ENCODE measurements at regions not wholly inside any gene's neighbourhood (a gene's known extent, or its start where the extent isn't known, plus 50 kb on each side); places are given as distances from the start of the nearest gene placed in this dataset.

DNA sequence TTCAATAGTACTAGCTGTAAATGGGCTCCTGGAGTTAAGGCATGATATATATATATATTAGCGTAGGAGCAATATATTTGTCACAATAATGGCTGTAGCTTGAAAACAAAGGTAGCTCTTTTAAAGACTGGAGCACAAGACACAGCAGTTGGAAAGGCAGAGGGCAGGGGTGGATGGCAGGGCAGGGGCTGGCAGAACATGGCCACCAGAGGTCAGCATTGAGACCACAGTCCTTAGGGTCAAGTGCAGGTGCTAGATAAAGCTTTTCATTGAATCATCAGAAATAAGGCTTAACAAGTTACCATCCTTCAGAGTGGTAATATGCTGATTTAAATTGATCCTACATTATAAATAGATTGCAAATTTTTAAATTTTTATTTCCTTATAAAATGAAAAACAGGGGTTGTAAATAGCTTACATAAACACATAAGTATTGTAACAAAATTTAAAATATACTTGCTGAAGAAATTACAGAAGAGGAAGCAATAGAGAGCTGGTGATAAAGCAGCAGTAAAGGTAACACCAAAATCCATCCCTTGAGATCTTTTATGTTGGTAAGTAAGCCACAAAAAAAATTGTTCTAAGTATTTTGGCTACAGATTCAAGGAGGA is 161.2 kb upstream of the PIEZO2 start:
- no peak overlapping the region for H3K27ac ChIP-seq
- no peak for TF ChIP-seq EP300 (IDR thresholded peaks at IDR 0.05)
- TF ChIP-seq CTCF (IDR thresholded peaks at IDR 0.05) = peak in 1 of 7 experiments; percentile 34
- no peak for TF ChIP-seq POLR2A (IDR thresholded peaks at IDR 0.05)
- intact Hi-C loops (cut with DNase I; ENCODE audit: low total_unique reads) = no loop called here
- H3K4me3 ChIP-seq = no peak overlapping the region
- no peaks in the 10 kb centered on the region for H3K36me3 ChIP-seq
- no peaks in the 10 kb centered on the region for H3K4me1 ChIP-seq
- H3K9me3 ChIP-seq = no peaks in the 10 kb centered on the region
- DNase-seq = peak in 1 of 2 donors; percentile 46
- 78 to 88% (median 84%) methylated on average over 1 of the region's 1 CpG for WGBS, 5 donors
- no peaks in the 10 kb centered on the region for H3K27me3 ChIP-seq

DNA sequence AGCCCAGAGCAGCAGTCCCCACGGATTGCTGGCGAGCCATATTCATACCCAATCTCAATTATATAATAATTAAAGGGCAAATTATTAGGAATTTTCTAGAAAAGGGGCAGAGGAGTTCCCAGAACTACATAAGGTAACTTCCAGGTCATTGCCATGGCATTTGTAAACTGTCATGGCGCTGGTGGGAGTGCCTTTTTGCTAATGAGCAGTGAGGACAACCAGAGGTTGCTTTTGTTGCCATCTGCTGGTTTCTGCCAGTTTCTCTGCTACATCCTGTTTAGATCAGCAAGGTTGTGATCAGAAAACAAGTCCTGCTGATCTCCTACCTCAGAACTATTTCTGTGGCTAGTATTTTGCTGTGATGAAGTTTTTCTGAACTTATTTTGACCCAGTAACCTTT is 159.8 kb upstream of the PIEZO2 start:
- Histone ChIP-seq H3K4me3 (no peak overlapping the region), H3K9me3 (no peaks in the 10 kb centered on the region), H3K4me1 (no peaks in the 10 kb centered on the region), H3K27ac (no peak overlapping the region), H3K36me3 (no peaks in the 10 kb centered on the region), H3K27me3 (no peaks in the 10 kb centered on the region)
- 77 to 90% (median 81%) methylated on average over 3 of the region's 3 CpGs for WGBS, 5 donors
- DNase-seq = no peak
- intact Hi-C loops (cut with DNase I; ENCODE audit: low total_unique reads) = no loop called here
- TF ChIP-seq POLR2AphosphoS5 (IDR thresholded peaks at IDR 0.05) (no peak), CTCF (IDR thresholded peaks at IDR 0.05) (no peak), POLR2A (IDR thresholded peaks at IDR 0.05) (no peak), EP300 (IDR thresholded peaks at IDR 0.05) (no peak)

DNA sequence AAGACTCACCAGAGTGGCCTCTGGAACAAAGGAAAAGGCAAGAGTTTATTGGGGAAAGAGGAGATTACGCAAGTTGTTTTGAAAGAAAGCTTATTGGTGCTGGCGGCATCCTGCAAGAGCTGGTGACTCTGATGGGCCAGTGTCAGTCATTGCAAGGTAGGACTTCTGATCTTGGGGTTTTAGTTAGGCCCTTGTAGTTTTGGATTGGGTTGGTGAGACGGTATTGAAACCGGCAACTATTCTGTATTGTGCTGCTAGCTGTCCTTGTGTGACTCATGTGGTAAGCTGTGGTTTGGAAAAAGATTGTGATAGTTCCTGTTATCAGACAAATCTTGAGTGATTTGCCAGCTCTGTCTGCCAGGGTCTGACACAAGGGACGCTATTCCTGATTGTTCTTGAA is 159.1 kb upstream of the PIEZO2 start:
- Histone ChIP-seq H3K4me3 (no peak overlapping the region), H3K36me3 (no peaks in the 10 kb centered on the region), H3K4me1 (no peaks in the 10 kb centered on the region), H3K27ac (no peak overlapping the region), H3K9me3 (no peaks in the 10 kb centered on the region), H3K27me3 (no peaks in the 10 kb centered on the region)
- TF ChIP-seq POLR2A (IDR thresholded peaks at IDR 0.05) (no peak), CTCF (IDR thresholded peaks at IDR 0.05) (no peak), POLR2AphosphoS5 (IDR thresholded peaks at IDR 0.05) (no peak), EP300 (IDR thresholded peaks at IDR 0.05) (no peak)
- WGBS, 5 donors = 73 to 89% (median 76%) methylated on average over 5 of the region's 5 CpGs
- intact Hi-C loops (cut with DNase I; ENCODE audit: low total_unique reads) = no loop called here
- DNase-seq = no peak

DNA sequence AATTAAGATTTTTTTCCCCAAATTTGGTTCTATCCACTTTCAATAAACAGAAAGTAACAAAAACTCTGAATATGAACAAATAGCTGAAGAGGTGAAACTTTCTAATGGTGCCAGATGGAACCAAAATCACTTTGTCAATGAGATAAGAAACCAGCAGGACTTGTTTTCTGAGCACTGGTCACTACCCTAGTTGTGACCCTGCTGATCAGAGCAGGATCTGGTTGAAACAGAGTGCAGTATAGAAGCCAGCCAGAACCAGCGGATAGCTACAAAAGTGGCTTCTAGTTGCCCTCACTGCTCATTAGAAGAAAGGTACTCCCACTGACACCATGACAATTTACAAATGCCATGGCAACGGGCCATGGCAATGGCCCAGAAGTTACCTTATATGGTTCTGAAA is 158.3 kb upstream of the PIEZO2 start:
- Histone ChIP-seq H3K9me3 (peaks cover 0 to 6% (median 2%) of the 10 kb centered on the region in 4 donors), H3K27ac (no peak overlapping the region), H3K36me3 (no peaks in the 10 kb centered on the region), H3K27me3 (no peaks in the 10 kb centered on the region), H3K4me1 (no peaks in the 10 kb centered on the region), H3K4me3 (no peak overlapping the region)
- TF ChIP-seq POLR2A (IDR thresholded peaks at IDR 0.05) = no peak
- TF ChIP-seq CTCF (IDR thresholded peaks at IDR 0.05) = no peak
- no peak for TF ChIP-seq EP300 (IDR thresholded peaks at IDR 0.05)
- no peak for TF ChIP-seq POLR2AphosphoS5 (IDR thresholded peaks at IDR 0.05)
- no peak for DNase-seq
- intact Hi-C loops (cut with DNase I; ENCODE audit: low total_unique reads) = no loop called here
- 61 to 69% (median 68%) methylated on average over 2 of the region's 2 CpGs for WGBS, 5 donors
